ENCODE measurements at regions not wholly inside any gene's neighbourhood (a gene's known extent, or its start where the extent isn't known, plus 50 kb on each side); places are given as distances from the start of the nearest gene placed in this dataset.

- Histone ChIP-seq H3K9me3 (ENCODE audit: insufficient read depth, low read length, severe bottlenecking) (no peaks in the 10 kb centered on the region), H3K4me2 (ENCODE audit: insufficient read depth, low read length) (no peak overlapping the region), H3K27me3 (ENCODE audit: insufficient read depth, low read length, poor library complexity) (no peaks in the 10 kb centered on the region), H3K36me3 (ENCODE audit: insufficient read depth, low read length) (no peaks in the 10 kb centered on the region), H4K20me1 (ENCODE audit: insufficient read depth, low read length) (no peaks in the 10 kb centered on the region), H3K4me3 (ENCODE audit: low read depth in 1 of 2, low read length in 2 of 2) (no peak overlapping the region), H3K9ac (ENCODE audit: low read depth, low read length) (no peak overlapping the region), H2AFZ (ENCODE audit: low read depth, low read length) (no peak overlapping the region), H3K27ac (ENCODE audit: low read length) (no peak overlapping the region), H3K79me2 (ENCODE audit: insufficient read depth, low read length) (no peaks in the 10 kb centered on the region), H3K4me1 (ENCODE audit: insufficient read depth, low read length) (no peaks in the 10 kb centered on the region)
- TF ChIP-seq CTCF (IDR thresholded peaks at IDR 0.05; ENCODE audit: borderline replicate concordance, extremely low read depth, low read length, poor library complexity, severe bottlenecking), result no peak
- TF ChIP-seq EZH2 (IDR thresholded peaks at IDR 0.05; ENCODE audit: borderline replicate concordance, low read depth, low read length, severe bottlenecking), result no peak
- DNase-seq (no peak), ATAC-seq (ENCODE audit: insufficient read depth, low read depth) (no peak)
Measured at GRCh38 chr4:179028321-179028720, 1586.1 kb upstream of the AGA start.

GRCh38 chr4:179029683-179030082, 1587.4 kb upstream of the AGA start:
- H2AFZ ChIP-seq (ENCODE audit: low read depth, low read length), result no peak overlapping the region
- no peak for TF ChIP-seq EZH2 (IDR thresholded peaks at IDR 0.05; ENCODE audit: borderline replicate concordance, low read depth, low read length, severe bottlenecking)
- no peak for TF ChIP-seq CTCF (IDR thresholded peaks at IDR 0.05; ENCODE audit: borderline replicate concordance, extremely low read depth, low read length, poor library complexity, severe bottlenecking)

GRCh38 chr4:179040259-179040658, 1598.0 kb upstream of the AGA start:
- DNase-seq (no peak), ATAC-seq (ENCODE audit: insufficient read depth, low read depth) (no peak)
- H3K9me3 ChIP-seq (ENCODE audit: insufficient read depth, low read length, severe bottlenecking), result no peaks in the 10 kb centered on the region
- H3K36me3 ChIP-seq (ENCODE audit: insufficient read depth, low read length), result no peaks in the 10 kb centered on the region
- no peak overlapping the region for H3K9ac ChIP-seq (ENCODE audit: low read depth, low read length)
- no peak overlapping the region for H3K27ac ChIP-seq (ENCODE audit: low read length)
- H3K27me3 ChIP-seq (ENCODE audit: insufficient read depth, low read length, poor library complexity), result no peaks in the 10 kb centered on the region
- TF ChIP-seq EZH2 (IDR thresholded peaks at IDR 0.05; ENCODE audit: borderline replicate concordance, low read depth, low read length, severe bottlenecking), result no peak
- no peak for TF ChIP-seq CTCF (IDR thresholded peaks at IDR 0.05; ENCODE audit: borderline replicate concordance, extremely low read depth, low read length, poor library complexity, severe bottlenecking)
- H3K79me2 ChIP-seq (ENCODE audit: insufficient read depth, low read length), result no peaks in the 10 kb centered on the region
- no peak overlapping the region for H3K4me3 ChIP-seq (ENCODE audit: low read depth in 1 of 2, low read length in 2 of 2)
- H2AFZ ChIP-seq (ENCODE audit: low read depth, low read length), result no peak overlapping the region
- H3K4me2 ChIP-seq (ENCODE audit: insufficient read depth, low read length), result no peak overlapping the region
- H4K20me1 ChIP-seq (ENCODE audit: insufficient read depth, low read length), result no peaks in the 10 kb centered on the region
- no peaks in the 10 kb centered on the region for H3K4me1 ChIP-seq (ENCODE audit: insufficient read depth, low read length)

More at GRCh38 chr4:179029683-179030082, 1587.4 kb upstream of the AGA start:
- no peak overlapping the region for H3K9ac ChIP-seq (ENCODE audit: low read depth, low read length)
- H3K4me1 ChIP-seq (ENCODE audit: insufficient read depth, low read length), result no peaks in the 10 kb centered on the region
- H3K9me3 ChIP-seq (ENCODE audit: insufficient read depth, low read length, severe bottlenecking), result no peaks in the 10 kb centered on the region
- no peak overlapping the region for H3K4me2 ChIP-seq (ENCODE audit: insufficient read depth, low read length)
- H3K4me3 ChIP-seq (ENCODE audit: low read depth in 1 of 2, low read length in 2 of 2), result no peak overlapping the region
- no peaks in the 10 kb centered on the region for H3K27me3 ChIP-seq (ENCODE audit: insufficient read depth, low read length, poor library complexity)
- DNase-seq (no peak), ATAC-seq (ENCODE audit: insufficient read depth, low read depth) (no peak)
- H3K79me2 ChIP-seq (ENCODE audit: insufficient read depth, low read length), result no peaks in the 10 kb centered on the region
- no peaks in the 10 kb centered on the region for H3K36me3 ChIP-seq (ENCODE audit: insufficient read depth, low read length)
- H3K27ac ChIP-seq (ENCODE audit: low read length), result no peak overlapping the region
- H4K20me1 ChIP-seq (ENCODE audit: insufficient read depth, low read length), result no peaks in the 10 kb centered on the region
